NCI-H345 treated with DMSO at 0.1 percent for 48 hours (cell line): ENCODE measurements at regions not wholly inside any gene's neighbourhood (a gene's known extent, or its start where the extent isn't known, plus 50 kb on each side); places are given as distances from the start of the nearest gene placed in this dataset.
"Not testable (repeated sequence)": the region's sequence is repeated elsewhere in the genome, so short reads cannot be mapped to it uniquely, and the experiment has no call there.

Experiments
- DNase-seq: peaks from one replicate; lab custom pipeline; 2025; ENCODE audit not compliant: unreplicated experiment; lab: John Stamatoyannopoulos, UW

DNA sequence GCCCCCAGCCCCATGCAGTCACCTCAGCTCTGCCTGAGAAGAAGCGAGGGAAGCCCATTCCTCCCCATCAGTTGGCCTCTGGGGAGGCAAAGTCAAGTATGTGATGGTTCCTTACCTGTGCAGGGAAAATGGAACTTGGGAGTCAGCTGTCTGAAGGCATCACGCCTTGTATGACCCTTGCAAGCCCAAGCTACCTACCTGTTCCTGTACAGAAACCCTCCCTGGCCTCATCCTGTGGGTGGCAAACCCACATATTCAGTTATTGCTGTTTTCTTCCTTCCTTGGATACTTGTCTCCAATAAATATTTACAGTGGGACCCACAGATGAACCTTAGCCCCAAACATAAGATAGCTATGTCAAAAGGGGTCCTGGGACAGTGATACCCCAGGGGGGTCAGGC lies 92.2 kb upstream of the MLN start:
- DNase-seq, result no peak

DNA sequence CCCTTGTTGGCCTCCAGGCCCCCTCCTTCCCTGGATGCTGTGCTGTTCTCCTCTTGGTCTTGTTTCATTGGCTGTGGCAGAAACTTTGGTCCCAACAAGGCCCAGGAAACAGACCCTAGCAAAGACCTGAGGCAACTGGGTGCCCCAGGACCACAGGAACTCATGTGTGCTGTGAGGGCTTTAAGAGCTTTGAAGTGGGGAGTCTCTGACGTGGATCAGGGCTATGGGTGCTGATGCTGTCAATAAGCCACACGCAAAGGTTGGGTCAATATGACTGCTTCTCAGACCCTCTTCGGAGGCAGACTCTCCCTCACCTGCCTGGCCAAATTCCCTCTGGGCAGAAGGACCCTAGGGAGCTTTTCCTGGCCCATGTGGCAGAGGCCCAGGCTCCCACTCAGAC lies 91.5 kb upstream of the MLN start:
- DNase-seq, result no peak

DNA sequence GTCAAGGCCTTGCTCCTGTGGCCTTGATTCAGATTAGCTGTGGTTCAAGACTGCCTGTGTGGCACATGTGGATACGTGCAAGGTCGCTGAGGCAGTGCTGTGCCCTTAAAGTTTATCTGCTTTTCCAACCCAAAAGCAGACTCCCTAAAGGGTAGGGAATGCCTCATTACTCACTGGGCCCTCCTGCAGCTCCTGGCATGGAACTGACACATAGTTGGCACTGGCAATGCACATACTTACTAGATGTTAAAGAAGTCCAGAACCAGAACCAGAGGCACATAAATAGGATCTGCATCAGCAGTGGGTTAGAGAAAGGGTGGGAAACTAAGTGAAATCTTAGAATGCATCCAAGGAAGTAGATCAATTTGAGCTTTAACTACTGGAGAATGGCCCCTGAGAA lies 90.6 kb upstream of the MLN start:
- DNase-seq, result no peak

DNA sequence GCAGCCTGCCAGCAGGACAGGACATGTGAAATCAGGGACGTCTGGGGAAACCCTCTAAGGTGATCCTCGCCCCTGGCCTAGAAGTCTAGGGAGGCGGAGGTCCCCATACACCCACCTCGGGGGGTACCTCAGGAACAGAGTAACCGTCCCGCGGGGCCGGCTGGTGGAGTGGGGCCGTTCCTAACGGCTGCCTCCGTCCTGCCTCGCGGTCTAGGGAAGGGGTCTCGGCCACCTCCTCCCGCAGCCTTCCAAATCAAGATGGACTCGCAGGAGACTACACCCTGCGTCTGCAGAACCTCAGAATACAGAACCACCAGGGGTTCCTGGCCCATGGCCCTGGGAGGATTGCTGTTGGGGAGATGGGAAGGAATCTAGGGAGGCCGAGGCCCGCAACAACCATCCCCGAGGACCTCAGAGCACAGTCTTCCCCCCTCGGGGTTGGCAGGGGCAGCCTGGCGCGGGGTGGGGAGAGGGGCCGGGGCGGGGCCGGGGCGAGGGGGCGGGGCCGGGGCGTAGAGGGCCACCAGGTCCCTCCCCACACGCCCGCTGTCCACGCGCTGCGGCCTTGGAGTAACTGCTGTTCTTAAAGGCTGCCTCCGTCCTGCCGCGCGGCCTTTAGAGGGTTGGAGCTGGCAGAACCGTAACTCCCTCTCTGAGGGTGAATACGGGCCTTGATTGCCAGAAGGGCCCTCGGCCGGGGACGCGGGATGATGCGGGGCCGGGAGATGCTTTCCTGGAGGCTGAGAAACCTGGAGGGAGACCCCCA lies 89.0 kb upstream of the MLN start:
- no peak for DNase-seq

DNA sequence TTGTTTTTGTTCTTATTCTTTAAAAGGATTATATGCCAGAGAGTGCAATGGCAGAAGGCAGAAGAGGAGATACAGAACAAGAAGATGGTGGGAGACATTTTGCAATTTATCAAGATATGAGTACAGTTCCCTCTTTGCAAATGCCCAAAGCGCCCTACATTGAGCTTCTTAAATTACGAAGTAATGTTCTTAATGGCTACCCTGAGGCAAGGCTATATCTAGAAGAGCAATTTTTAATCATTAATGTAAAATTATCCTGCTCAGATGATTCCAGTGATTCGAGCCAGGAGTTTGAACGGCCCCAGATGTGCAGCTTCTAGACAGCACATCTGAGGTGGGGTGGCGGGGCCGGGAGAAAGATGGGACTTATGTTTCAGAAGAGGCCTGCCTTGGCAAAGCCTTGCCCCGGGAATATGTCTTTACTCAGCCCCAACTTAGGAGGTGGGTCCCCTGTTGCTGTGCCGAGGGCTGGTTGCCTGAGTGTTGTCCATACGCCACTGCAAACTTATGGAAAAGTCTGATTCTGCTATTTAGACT lies 84.9 kb upstream of the MLN start:
- DNase-seq, result no peak

DNA sequence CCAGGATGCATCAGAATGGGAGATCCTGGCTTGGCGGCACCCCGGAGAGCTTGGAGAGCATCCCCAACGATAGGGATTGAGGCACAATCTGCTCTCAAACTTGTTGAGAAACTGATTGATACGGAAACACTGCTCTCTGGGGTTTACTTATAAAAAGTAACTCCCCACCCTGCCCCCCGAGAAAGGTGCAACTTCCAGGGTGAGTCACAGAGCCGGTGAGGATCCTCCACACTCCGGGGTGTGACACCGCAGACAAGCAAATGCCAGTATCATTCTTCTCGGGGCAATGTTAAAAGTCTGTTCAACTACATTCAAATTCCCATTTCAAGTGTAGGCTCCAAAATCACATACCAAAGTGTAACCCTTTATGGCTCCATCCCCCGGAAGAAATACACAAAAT lies 84.4 kb upstream of the MLN start:
- DNase-seq, result no peak

DNA sequence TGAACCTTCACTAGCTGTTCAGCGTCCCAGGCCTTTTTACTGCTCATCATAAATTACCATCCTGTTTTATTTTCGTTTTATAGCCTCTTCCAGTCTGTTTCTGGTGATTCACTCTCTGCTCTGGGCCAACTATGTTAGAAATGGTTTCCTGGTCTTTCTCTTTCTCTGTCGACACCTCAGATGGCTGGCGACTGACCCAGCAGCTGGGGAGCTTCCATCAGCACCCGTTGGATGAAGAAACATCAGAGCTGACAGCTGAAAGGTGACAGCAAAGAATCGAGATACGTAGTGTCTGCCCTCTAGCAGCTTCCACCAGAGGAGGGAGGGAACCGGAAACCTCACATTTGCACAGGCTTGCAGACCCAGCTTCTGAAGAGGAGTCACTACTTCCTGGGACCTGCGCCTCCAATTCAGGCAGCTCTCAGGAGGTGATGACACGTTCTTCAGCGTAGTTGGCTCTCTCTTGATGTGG lies 82.9 kb upstream of the MLN start:
- no peak for DNase-seq

DNA sequence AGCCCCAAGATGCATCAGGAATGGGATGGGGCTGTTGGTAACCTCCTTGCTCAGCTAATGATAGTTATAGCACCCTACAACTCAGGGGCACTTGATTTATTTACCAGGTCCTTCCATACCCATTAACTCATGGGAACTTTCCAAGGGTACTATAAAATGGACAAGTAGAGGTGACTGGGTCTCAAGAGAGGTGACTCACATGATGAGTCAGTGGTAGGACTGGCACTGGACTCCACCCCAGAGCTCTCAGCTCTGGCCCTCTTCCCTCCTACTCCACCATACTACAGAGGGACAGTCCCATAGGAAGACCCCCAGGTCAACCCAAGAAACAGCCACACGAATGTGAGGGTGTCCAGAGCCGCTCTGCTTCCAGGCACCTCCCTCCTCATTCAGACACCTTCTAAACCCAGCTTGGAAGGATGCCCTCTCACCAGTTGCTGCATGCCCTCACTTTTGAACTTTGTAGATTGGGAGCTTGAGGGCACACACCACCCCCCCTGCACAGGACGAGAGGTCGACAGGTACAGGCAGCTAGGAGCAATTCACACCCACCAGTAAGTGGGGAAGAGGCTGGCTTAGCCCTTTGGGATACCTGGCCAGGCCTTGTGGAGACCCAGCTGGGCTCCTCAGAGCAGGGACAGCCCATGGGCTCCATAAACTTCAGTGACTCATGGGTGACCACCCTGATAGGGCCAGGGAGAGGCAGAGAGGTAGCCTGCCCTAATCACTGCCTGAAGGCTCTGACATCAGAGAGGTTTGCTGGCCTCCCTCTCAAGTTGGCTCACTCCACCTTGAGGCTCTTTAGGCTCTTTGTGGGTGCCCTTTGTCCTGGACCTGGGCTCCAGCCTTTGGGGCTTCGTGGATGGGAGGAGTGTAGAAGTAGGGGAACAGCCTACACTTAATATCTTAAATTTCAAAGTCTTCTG lies 81.6 kb upstream of the MLN start:
- no peak for DNase-seq

DNA sequence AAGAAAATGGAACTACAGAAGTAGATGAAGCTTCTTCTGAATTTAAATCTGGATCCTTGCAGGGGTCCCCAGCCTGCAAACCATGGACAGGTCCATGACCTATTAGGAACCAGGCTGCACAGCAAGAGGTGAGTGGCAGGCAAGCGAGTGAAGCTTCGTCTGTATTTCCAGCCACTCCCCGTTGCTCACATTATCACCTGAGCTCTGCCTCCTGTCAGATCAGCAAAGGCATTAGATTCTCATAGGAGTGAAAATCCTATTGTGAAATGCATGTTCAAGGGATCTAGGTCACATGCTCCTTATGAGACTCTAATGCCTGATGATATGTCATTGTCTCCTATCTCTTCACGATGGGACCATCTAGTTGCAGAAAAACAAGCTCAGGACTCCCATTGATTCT lies 79.8 kb upstream of the MLN start:
- DNase-seq, result not testable (repeated sequence)

DNA sequence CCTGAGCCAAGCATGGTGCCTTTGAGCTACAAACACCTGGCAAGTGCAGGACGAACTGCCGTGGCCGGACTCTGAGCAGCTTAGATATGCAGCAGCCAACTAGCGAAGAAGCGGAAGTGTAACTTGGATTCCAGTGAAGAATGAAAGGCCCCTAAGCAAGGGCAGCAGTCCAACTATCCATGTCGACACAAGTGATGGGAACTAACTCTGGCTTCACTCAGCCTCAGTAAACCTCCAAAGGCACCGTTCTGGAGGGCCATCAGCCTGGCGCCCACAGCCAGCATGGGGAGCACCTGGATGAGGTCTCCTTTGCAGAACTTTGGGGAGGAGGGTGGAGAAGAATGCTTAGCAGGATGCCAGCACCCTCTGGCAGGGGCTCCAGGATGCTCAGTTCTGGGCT lies 78.4 kb upstream of the MLN start:
- no peak for DNase-seq

DNA sequence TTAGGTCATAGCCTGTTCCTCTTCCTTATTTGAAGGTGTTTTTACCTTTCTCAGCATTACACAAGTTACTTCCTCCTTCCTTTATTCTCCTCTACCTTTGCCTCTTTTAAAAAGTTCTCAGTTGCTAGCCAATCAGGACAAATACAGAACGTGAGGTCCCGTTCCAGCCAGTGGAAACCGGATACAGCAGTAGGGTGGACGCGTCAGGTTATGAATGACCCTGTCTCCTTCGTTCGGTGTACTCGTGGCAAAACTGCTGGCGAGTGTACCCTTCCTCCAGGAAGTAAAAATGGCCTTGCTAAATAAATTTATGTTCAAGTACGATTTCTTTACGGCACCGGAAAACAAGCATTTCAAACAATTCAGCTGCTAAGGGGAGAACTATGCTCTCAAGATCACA lies 77.0 kb upstream of the MLN start:
- DNase-seq, result no peak

DNA sequence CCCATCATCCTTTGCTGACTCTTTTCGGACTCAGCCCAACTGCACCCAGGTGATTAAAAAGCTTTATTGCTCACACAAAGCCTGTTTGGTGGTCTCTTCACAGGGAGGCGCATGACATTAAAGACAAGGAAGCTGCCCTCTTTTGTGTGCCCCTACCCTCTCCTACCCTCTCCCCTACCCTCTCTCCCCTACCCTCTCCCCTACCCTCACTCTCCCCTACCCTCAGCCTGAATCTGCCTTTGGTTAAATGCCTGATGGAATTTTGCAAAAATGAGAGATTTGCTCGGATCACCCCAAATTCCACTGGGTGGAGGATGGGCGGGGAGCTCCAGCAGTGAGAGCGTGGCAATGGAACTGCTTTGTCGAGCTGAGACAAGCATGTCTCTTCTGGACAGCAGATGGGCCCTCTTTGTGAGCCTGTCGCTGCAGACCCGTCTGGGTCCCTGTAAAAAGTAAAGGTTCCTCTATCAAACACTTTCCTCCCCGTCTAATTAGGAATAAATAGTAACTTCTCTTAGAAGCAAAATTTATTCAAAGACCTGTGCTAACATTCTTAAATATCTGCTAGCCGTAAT lies 76.4 kb upstream of the MLN start:
- no peak for DNase-seq

DNA sequence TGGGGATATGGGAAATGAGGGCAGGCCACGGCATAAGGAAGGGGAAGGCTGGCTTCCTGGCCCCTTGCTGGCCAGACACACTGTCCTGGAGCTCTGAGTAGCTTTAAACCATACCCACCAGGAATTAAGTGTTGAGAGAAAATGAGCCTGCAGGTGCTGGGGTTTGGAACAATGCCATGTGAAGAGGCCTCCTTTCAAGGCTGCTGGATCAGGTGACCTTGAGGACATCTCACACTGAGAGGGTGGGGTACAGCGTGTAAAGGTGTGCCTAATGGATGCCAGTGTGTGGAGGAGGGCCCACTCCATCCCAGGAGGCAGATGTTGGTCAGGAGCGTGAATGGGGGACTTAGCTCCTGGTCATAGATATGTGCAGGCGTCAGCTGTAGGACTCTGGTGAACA lies 74.8 kb upstream of the MLN start:
- DNase-seq, result peak; percentile 93

DNA sequence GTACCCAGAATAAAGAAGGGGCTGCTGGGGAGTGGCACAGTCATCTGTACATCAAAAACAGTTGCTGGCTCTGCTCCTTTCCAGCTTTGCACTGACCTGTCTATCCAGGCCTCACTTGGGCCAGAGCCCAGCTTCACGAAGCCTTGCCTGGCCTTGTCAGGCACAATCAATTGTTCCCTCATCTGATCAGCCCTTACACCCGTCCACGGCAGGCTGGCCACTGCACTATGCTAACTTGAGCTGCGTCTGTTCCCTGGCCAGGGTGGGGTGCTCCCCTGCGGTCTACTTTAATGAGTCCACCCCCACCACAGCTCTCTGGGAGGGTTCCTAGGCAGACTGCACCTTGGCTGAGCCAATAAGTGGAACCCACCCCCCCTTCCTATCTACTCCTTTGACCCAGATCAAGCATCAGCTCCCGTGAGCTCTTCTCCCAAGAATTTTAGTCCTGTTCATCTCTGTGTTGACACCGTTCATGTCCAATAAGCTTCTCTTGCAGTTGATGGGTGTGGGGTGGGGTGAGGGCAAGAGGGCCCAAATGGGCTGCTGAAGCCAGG lies 74.3 kb upstream of the MLN start:
- DNase-seq, result no peak

DNA sequence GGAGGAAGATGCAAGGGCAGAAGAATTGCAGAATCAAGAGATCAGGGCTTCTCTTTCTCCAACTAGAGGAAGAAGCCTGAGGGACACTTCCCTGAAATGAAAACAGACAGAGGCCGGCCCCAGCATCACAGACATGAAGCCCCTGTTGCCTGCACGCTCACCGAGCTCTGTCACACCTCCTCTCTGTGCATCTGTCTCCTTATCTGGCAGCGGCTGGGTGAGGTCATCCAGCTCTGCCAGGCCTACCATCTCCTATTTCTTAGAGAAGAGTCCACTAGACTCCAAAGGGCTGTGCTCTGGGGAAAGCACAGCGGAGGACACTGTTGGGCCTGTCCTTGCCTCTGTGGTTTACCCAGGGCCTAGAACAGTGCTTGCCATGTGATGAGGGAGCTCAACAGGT lies 71.9 kb upstream of the MLN start:
- no peak for DNase-seq

DNA sequence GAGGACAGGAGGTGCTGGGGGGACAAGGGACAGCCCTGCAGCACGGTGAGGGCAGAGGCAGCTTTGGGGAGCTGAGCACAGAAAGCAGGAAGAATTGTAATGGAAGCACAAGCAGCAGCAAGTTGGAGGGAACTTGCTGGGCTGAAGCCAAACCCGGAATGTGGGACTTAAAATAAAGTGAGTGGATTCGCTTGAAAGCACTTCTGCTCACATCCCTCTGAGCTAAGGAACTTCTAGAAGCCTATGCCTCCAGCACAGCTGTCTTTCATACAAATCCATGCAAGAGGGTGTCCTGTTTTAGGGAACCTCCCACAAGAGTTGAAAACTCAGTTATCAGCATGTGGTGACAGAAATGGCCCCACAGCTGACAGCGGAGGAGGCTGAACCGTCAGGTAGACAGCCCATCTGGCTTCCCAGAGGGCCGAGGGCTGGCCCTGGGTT lies 71.4 kb upstream of the MLN start:
- DNase-seq, result no peak

DNA sequence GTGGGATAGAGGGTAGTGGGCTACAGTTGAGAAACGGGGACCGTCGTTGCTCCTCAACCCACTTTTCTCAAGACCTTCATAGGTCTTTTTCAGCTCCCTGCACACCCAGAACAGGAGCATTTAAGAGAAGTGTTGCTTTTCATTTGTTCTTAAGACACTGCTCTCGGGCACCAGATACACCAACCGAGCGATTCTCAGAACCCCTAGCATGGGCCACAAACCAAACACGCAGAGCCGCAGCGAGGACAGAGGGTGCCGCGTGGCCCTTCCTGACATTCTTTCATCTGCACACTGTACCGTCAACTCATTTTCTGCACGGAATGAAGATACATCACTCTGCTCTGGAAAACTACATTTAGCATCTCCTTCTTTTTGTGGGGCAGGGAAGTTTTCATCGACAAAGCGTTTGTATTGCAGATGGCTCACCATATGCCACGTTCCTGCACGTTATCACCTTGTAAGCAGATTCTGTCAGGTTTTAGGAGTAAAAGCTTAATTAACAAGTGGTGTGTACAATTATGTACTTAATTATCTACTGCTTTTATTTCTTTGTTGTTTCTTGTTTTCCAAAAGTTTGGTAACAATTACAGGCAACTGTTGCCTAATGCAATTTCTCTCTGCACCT lies 70.4 kb upstream of the MLN start:
- no peak for DNase-seq

DNA sequence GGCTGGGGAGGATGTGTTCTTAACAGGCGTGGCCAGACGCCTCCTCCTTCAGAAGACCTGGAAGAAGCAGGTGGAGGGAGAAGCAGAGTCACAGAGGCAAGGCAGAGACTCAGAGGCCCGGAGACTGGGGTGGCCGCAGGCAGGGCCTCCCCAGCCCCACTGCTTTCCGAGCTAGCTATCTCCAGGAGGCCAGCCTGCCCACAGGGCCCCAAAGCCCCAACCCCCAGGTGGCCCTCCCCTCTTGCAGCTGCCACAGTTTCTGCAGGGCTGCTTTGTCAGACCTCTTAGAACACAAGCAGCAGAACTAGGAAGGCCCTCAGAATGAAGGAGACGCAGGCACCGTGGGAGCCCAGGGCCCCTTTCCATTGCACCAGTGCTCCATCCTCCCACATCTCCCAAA lies 69.0 kb upstream of the MLN start:
- DNase-seq, result no peak

DNA sequence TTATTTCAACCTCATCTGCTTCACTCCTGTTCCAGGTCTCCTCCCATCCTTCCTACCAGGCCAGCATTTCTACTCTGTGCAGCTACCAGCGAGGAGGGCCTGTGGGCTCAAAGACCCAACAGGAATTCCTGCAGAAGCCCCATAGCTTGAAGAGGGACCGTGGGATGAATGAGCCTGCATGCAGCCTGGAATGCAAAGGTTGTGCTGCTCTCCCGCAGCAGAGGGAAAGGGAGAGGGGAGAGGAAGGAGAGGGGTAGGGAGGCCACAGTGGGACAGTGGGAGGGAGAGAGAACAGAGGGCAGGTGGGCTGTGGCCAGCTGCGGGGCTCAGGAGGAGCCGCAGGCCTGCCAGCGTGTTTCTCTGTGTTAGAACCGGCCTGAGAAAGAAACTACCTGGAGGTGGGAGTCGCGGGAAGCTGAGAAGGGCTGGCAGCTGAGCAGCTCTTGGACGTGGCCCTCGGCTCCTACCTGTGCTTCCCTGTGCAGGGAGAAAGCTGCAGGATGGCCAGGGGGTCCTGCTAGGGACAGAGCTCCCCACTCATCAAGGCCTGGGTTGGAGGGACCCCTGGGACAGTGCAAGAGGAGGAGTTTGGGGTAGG lies 66.1 kb upstream of the MLN start:
- no peak for DNase-seq

DNA sequence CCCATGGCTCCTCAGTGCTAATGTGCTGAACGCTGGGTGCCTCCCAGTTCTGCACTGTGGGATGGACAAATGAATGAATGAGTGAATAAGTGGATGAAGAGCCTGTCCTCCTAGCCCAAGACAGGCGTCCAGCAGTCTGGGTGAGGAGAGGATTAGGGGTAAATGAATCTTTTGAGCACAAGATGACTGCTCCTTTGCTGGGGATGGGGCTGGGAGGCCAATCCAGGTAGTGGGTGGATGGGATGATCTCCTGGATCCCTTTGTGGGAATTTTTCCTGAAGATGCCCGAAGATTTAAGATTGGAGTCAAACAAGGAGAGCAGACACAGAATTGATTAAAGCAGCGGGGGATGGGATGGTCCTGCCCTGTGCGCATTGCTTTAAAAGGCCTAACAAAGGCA lies 65.3 kb upstream of the MLN start:
- DNase-seq, result no peak
